ENCODE measurements at regions not wholly inside any gene's neighbourhood (a gene's known extent, or its start where the extent isn't known, plus 50 kb on each side); places are given as distances from the start of the nearest gene placed in this dataset.

- TF ChIP-seq, protein P1, sequence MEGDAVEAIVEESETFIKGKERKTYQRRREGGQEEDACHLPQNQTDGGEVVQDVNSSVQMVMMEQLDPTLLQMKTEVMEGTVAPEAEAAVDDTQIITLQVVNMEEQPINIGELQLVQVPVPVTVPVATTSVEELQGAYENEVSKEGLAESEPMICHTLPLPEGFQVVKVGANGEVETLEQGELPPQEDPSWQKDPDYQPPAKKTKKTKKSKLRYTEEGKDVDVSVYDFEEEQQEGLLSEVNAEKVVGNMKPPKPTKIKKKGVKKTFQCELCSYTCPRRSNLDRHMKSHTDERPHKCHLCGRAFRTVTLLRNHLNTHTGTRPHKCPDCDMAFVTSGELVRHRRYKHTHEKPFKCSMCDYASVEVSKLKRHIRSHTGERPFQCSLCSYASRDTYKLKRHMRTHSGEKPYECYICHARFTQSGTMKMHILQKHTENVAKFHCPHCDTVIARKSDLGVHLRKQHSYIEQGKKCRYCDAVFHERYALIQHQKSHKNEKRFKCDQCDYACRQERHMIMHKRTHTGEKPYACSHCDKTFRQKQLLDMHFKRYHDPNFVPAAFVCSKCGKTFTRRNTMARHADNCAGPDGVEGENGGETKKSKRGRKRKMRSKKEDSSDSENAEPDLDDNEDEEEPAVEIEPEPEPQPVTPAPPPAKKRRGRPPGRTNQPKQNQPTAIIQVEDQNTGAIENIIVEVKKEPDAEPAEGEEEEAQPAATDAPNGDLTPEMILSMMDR (IDR thresholded peaks at IDR 0.05): no peak
- no peak for TF ChIP-seq ZFX (IDR thresholded peaks at IDR 0.05; ENCODE audit: borderline replicate concordance)
Measured at GRCh38 chr3:30527186-30527585, 79.2 kb upstream of the TGFBR2 start.

Measured in 22Rv1 (cell line).